Muscle layer of duodenum (tissue), 2 donors: ENCODE measurements at regions not wholly inside any gene's neighbourhood (a gene's known extent, or its start where the extent isn't known, plus 50 kb on each side); places are given as distances from the start of the nearest gene placed in this dataset.
A peak's percentile ranks its signal among the peaks of the same experiment; 100 is the strongest.
"Not testable (repeated sequence)": the region's sequence is repeated elsewhere in the genome, so short reads cannot be mapped to it uniquely, and the experiment has no call there.

ENCODE experiments used
- H3K27ac ChIP-seq: one replicate; pipeline ENCODE4 v1.7.0; 2013; ENCODE audit warnings: mild to moderate bottlenecking, low read length
- H3K27me3 ChIP-seq: one replicate; pipeline ENCODE4 v1.7.0; 2013; ENCODE audit warnings: low read depth, mild to moderate bottlenecking, control low read depth, low read length
- H3K36me3 ChIP-seq, 2 donors: one replicate each; pipeline ENCODE4 v1.7.0; 2013; ENCODE audit warnings: low read length in 2 of 2, control low read depth in 1 of 2, mild to moderate bottlenecking in 1 of 2; ENCODE audit not compliant: insufficient read depth in 2 of 2, control insufficient read depth in 1 of 2
- H3K4me1 ChIP-seq, 2 donors: one replicate each; pipeline ENCODE4 v1.7.0; 2013; ENCODE audit warnings: low read length in 2 of 2, mild to moderate bottlenecking in 2 of 2, control low read depth in 1 of 2, moderate library complexity in 1 of 2; ENCODE audit not compliant: insufficient read depth in 2 of 2, control insufficient read depth in 1 of 2
- H3K4me3 ChIP-seq, 2 donors: one replicate each; pipeline ENCODE4 v1.7.0; 2013; ENCODE audit warnings: low read length in 2 of 2, low read depth in 1 of 2, mild to moderate bottlenecking in 1 of 2
- H3K9me3 ChIP-seq, 2 donors: one replicate each; pipeline ENCODE4 v1.7.0; 2013; ENCODE audit warnings: low read length in 2 of 2, control low read depth in 1 of 2, mild to moderate bottlenecking in 1 of 2; ENCODE audit not compliant: control insufficient read depth in 1 of 2
- donor health status: healthy.

GRCh38 chrX:73992019-73992418 is 139.5 kb upstream of the XIST start:
- Histone ChIP-seq H3K36me3 (peaks cover 0 to 3% of the 10 kb centered on the region in 2 donors), H3K27ac (no peak overlapping the region), H3K27me3 (no peaks in the 10 kb centered on the region), H3K4me3 (no peak overlapping the region), H3K9me3 (no peaks in the 10 kb centered on the region), H3K4me1 (no peaks in the 10 kb centered on the region)

GRCh38 chrX:73987166-73987565 is 134.7 kb upstream of the XIST start:
- Histone ChIP-seq H3K4me1 (no peaks in the 10 kb centered on the region), H3K9me3 (no peaks in the 10 kb centered on the region), H3K27ac (no peak overlapping the region), H3K4me3 (no peak overlapping the region), H3K36me3 (no peaks in the 10 kb centered on the region), H3K27me3 (no peaks in the 10 kb centered on the region)

DNA sequence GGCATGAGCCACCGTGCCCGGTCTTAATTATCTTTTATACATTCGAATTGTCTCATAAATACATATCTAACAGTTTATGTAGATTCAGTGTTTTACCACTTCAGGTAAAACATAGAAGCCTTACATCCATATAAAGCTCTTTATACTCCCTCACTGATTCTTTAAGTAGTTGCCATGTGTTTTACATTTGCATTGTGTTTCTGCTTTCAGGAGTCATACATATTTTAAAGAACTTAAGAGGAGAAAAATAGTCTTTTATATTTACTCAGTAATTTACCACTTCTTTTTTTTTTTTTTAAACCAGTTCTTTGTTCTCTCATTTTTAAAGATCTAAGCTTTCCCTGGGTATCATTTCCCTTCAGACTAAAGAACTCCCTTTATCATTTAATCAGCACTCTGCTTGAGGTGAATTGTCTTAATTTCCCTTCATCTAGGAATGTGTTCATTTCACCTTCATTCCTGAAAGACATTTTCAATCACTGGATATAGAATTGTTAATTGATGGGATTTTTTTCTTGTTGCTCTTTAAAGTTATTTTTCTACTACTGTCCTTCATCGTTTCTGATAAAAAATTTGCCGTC is 127.1 kb upstream of the XIST start:
- Histone ChIP-seq H3K36me3 (no peaks in the 10 kb centered on the region), H3K4me3 (no peak overlapping the region), H3K9me3 (no peaks in the 10 kb centered on the region), H3K4me1 (no peaks in the 10 kb centered on the region), H3K27me3 (no peaks in the 10 kb centered on the region), H3K27ac (no peak overlapping the region)

GRCh38 chrX:73977542-73978169 is 125.1 kb upstream of the XIST start:
- no peak overlapping the region for H3K4me3 ChIP-seq

GRCh38 chrX:73967461-73967860 is 114.9 kb upstream of the XIST start:
- not testable (repeated sequence) for H3K27ac ChIP-seq, H3K27me3 ChIP-seq, H3K9me3 ChIP-seq, H3K36me3 ChIP-seq, H3K4me1 ChIP-seq, H3K4me3 ChIP-seq

More at GRCh38 chrX:73977542-73978169, 125.1 kb upstream of the XIST start:
- Histone ChIP-seq H3K36me3 (no peaks in the 10 kb centered on the region), H3K9me3 (no peaks in the 10 kb centered on the region), H3K4me1 (no peaks in the 10 kb centered on the region), H3K27ac (no peak overlapping the region), H3K27me3 (no peaks in the 10 kb centered on the region)

DNA sequence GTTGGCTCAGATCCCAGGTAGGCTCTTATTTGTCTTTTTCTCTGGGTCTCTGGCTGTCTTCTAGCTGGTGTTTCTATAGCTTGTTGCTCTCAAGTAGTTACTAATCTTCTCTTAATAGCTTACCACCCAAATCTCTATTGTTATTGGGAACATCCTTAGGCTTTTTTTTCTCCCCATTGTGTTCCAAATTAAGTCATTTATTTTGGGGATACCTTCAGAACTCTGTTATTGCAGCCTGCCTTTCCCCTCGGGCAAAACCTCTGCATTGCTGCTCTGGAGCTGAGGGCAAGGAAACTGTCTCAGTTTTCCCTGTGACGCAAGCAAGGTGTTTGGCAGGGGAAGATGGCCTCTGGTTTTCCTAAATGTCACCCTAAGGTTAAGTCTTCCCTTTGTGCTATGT is 113.3 kb upstream of the XIST start:
- no peaks in the 10 kb centered on the region for H3K27me3 ChIP-seq

GRCh38 chrX:73964579-73964978 is 112.1 kb upstream of the XIST start:
- Histone ChIP-seq H3K27ac (no peak overlapping the region), H3K9me3 (no peaks in the 10 kb centered on the region), H3K4me1 (no peaks in the 10 kb centered on the region)

More for the DNA sequence above, 113.3 kb upstream of the XIST start:
- no peak overlapping the region for H3K4me3 ChIP-seq
- no peaks in the 10 kb centered on the region for H3K36me3 ChIP-seq
- no peak overlapping the region for H3K27ac ChIP-seq
- H3K9me3 ChIP-seq, result no peaks in the 10 kb centered on the region
- no peaks in the 10 kb centered on the region for H3K4me1 ChIP-seq

GRCh38 chrX:73963682-73964081 is 111.2 kb upstream of the XIST start:
- H3K4me1 ChIP-seq, result no peaks in the 10 kb centered on the region
- H3K27me3 ChIP-seq, result no peaks in the 10 kb centered on the region
- H3K27ac ChIP-seq, result no peak overlapping the region
- H3K4me3 ChIP-seq, result no peak overlapping the region
- H3K36me3 ChIP-seq, result no peaks in the 10 kb centered on the region
- H3K9me3 ChIP-seq, result no peaks in the 10 kb centered on the region

More at GRCh38 chrX:73964579-73964978, 112.1 kb upstream of the XIST start:
- Histone ChIP-seq H3K4me3 (no peak overlapping the region), H3K27me3 (no peaks in the 10 kb centered on the region), H3K36me3 (no peaks in the 10 kb centered on the region)

- Histone ChIP-seq H3K36me3 (no peaks in the 10 kb centered on the region), H3K4me3 (no peak overlapping the region), H3K27me3 (no peaks in the 10 kb centered on the region), H3K9me3 (no peaks in the 10 kb centered on the region), H3K4me1 (no peaks in the 10 kb centered on the region), H3K27ac (no peak overlapping the region)
These were observed 110.4 kb upstream of the XIST start for GRCh38 chrX:73962948-73963347.

GRCh38 chrX:73961867-73962266 is 109.4 kb upstream of the XIST start:
- H3K4me3 ChIP-seq, H3K9me3 ChIP-seq, H3K27ac ChIP-seq, H3K36me3 ChIP-seq, H3K4me1 ChIP-seq, H3K27me3 ChIP-seq: not testable (repeated sequence)

GRCh38 chrX:73944563-73944908 is 92.0 kb upstream of the XIST start:
- Histone ChIP-seq H3K9me3 (no peaks in the 10 kb centered on the region), H3K36me3 (peaks cover 0 to 3% of the 10 kb centered on the region in 2 donors), H3K4me1 (peaks cover 0 to 7% of the 10 kb centered on the region in 2 donors)

More at GRCh38 chrX:73944563-73944908, 92.0 kb upstream of the XIST start:
- Histone ChIP-seq H3K4me3 (peak overlapping the region; percentile 81 to 95), H3K27ac (peak overlapping the region; percentile 90), H3K27me3 (no peaks in the 10 kb centered on the region)
